Epithelial cell of proximal tubule (primary cell): ENCODE measurements at regions not wholly inside any gene's neighbourhood (a gene's known extent, or its start where the extent isn't known, plus 50 kb on each side); places are given as distances from the start of the nearest gene placed in this dataset.

Source experiments
- DNase-seq: peaks from one replicate; pipeline ENCODE4 v3.0.0-alpha.2; 2011; ENCODE audit warnings: low read depth
- H3K4me3 ChIP-seq: 2 replicates; pipeline ENCODE4 v1.5.1; 2011; ENCODE audit warnings: low read depth, mild to moderate bottlenecking, low read length
- CTCF ChIP-seq: conservative IDR thresholded peaks from 2 replicates; pipeline ENCODE4 v1.5.1; 2012; ENCODE audit warnings: low read depth, mild to moderate bottlenecking, low read length

GRCh38 chr12:100044266-100044665, 59.5 kb upstream of the ANKS1B start:
- TF ChIP-seq CTCF: no peak
- no peak overlapping the region for H3K4me3 ChIP-seq
- no peak for DNase-seq

- H3K4me3 ChIP-seq: no peak overlapping the region
- DNase-seq: no peak
- TF ChIP-seq CTCF: no peak
Measured at GRCh38 chr12:100043631-100044030, 58.9 kb upstream of the ANKS1B start.
